HG03097 (cell line): ENCODE measurements at regions not wholly inside any gene's neighbourhood (a gene's known extent, or its start where the extent isn't known, plus 50 kb on each side); places are given as distances from the start of the nearest gene placed in this dataset.

Source experiments
- ATAC-seq: cut with Tn5 transposase; IDR thresholded peaks from one replicate; pipeline ENCODE4 v1.9.1; 2021; ENCODE audit not compliant: unreplicated experiment, low FRiP score

GRCh38 chr10:113317489-113317888 lies 235.4 kb upstream of the HABP2 start:
- no peak for ATAC-seq

GRCh38 chr10:113319479-113319878 lies 233.4 kb upstream of the HABP2 start:
- no peak for ATAC-seq

- no peak for ATAC-seq
These were observed 232.6 kb upstream of the HABP2 start for GRCh38 chr10:113320211-113320610.

- no peak for ATAC-seq
These were observed 231.9 kb upstream of the HABP2 start for GRCh38 chr10:113320987-113321386.

GRCh38 chr10:113322843-113323242 lies 230.0 kb upstream of the HABP2 start:
- no peak for ATAC-seq

- ATAC-seq = no peak
These were observed 228.9 kb upstream of the HABP2 start for GRCh38 chr10:113323985-113324384.

- ATAC-seq = peak; percentile 78
These were observed 226.4 kb upstream of the HABP2 start for GRCh38 chr10:113326160-113327111.

- no peak for ATAC-seq
These were observed 223.7 kb upstream of the HABP2 start for GRCh38 chr10:113329121-113329596.

- ATAC-seq = no peak
These were observed 220.9 kb upstream of the HABP2 start for GRCh38 chr10:113331961-113332360.

- no peak for ATAC-seq
These were observed 219.5 kb upstream of the HABP2 start for GRCh38 chr10:113333313-113333712.

- ATAC-seq = no peak
These were observed 217.3 kb upstream of the HABP2 start for GRCh38 chr10:113335592-113335991.

- ATAC-seq = no peak
These were observed 216.2 kb upstream of the HABP2 start for GRCh38 chr10:113336549-113337130.

GRCh38 chr10:113337142-113337541 lies 215.7 kb upstream of the HABP2 start:
- no peak for ATAC-seq

GRCh38 chr10:113339121-113339520 lies 213.7 kb upstream of the HABP2 start:
- no peak for ATAC-seq

GRCh38 chr10:113340282-113340681 lies 212.6 kb upstream of the HABP2 start:
- no peak for ATAC-seq

GRCh38 chr10:113341138-113341537 lies 211.7 kb upstream of the HABP2 start:
- no peak for ATAC-seq

- ATAC-seq = no peak
These were observed 206.8 kb upstream of the HABP2 start for GRCh38 chr10:113345826-113346624.

GRCh38 chr10:113347508-113347907 lies 205.3 kb upstream of the HABP2 start:
- no peak for ATAC-seq

- ATAC-seq = no peak
These were observed 204.2 kb upstream of the HABP2 start for GRCh38 chr10:113348694-113349093.

GRCh38 chr10:113350311-113351040 lies 202.4 kb upstream of the HABP2 start:
- no peak for ATAC-seq
